ENCODE measurements at regions not wholly inside any gene's neighbourhood (a gene's known extent, or its start where the extent isn't known, plus 50 kb on each side); places are given as distances from the start of the nearest gene placed in this dataset.

GRCh38 chr4:166308647-166309046 is 435.6 kb downstream of the TLL1 start:
- no peak for FAIRE-seq
- H3K27me3 Mint-ChIP-seq (ENCODE audit: low read depth, unreplicated experiment) = no peaks in the 10 kb centered on the region

GRCh38 chr4:166309286-166309685 is 436.2 kb downstream of the TLL1 start:
- Histone ChIP-seq H4K20me1 (ENCODE audit: insufficient read depth, low read length) (no peaks in the 10 kb centered on the region), H3K79me2 (ENCODE audit: insufficient read depth, low read length) (no peaks in the 10 kb centered on the region), H2AFZ (ENCODE audit: low read depth, low read length) (no peak overlapping the region), H3K36me3 (ENCODE audit: insufficient read depth, low read length) (no peaks in the 10 kb centered on the region), H3K9ac (ENCODE audit: low read length) (no peak overlapping the region), H3K27me3 (ENCODE audit: insufficient read depth, low read length) (no peaks in the 10 kb centered on the region), H3K4me3 (ENCODE audit: insufficient read depth, low read depth, low read length) (no peak overlapping the region), H3K4me2 (ENCODE audit: low read length) (no peak overlapping the region), H3K4me1 (ENCODE audit: insufficient read depth, low read length) (no peaks in the 10 kb centered on the region), H3K9me3 (ENCODE audit: insufficient read depth, low read depth, low read length) (no peaks in the 10 kb centered on the region), H3K27ac (ENCODE audit: low read depth, low read length) (no peak overlapping the region)
- Mint-ChIP-seq H3K9me3 (ENCODE audit: unreplicated experiment) (no peaks in the 10 kb centered on the region), H3K36me3 (ENCODE audit: low read depth, unreplicated experiment) (no peaks in the 10 kb centered on the region), H3K4me3 (ENCODE audit: unreplicated experiment) (no peak overlapping the region), H3K4me1 (ENCODE audit: low read depth, unreplicated experiment) (peaks cover 16% of the 10 kb centered on the region), H3K27me3 (ENCODE audit: low read depth, unreplicated experiment) (no peaks in the 10 kb centered on the region), H3K27ac (ENCODE audit: unreplicated experiment) (no peak overlapping the region)
- FAIRE-seq (no peak), DNase-seq (ENCODE audit: low read depth) (peak; percentile 41)
- TF ChIP-seq EZH2 (IDR thresholded peaks at IDR 0.05; ENCODE audit: insufficient read depth, low read length) (no peak), CTCF (IDR thresholded peaks at IDR 0.05; ENCODE audit: insufficient read depth, low read depth, low read length) (no peak)

More at GRCh38 chr4:166308647-166309046, 435.6 kb downstream of the TLL1 start:
- no peak overlapping the region for H3K27ac ChIP-seq (ENCODE audit: low read depth, low read length)
- no peaks in the 10 kb centered on the region for H3K36me3 Mint-ChIP-seq (ENCODE audit: low read depth, unreplicated experiment)
- no peaks in the 10 kb centered on the region for H3K9me3 ChIP-seq (ENCODE audit: insufficient read depth, low read depth, low read length)
- H4K20me1 ChIP-seq (ENCODE audit: insufficient read depth, low read length) = no peaks in the 10 kb centered on the region
- no peak for DNase-seq (ENCODE audit: low read depth)
- H3K27ac Mint-ChIP-seq (ENCODE audit: unreplicated experiment) = no peak overlapping the region
- H2AFZ ChIP-seq (ENCODE audit: low read depth, low read length) = no peak overlapping the region
- H3K4me1 Mint-ChIP-seq (ENCODE audit: low read depth, unreplicated experiment) = peaks cover 16% of the 10 kb centered on the region
- no peak overlapping the region for H3K9ac ChIP-seq (ENCODE audit: low read length)
- no peaks in the 10 kb centered on the region for H3K27me3 ChIP-seq (ENCODE audit: insufficient read depth, low read length)
- H3K36me3 ChIP-seq (ENCODE audit: insufficient read depth, low read length) = no peaks in the 10 kb centered on the region
- H3K9me3 Mint-ChIP-seq (ENCODE audit: unreplicated experiment) = no peaks in the 10 kb centered on the region
- H3K79me2 ChIP-seq (ENCODE audit: insufficient read depth, low read length) = no peaks in the 10 kb centered on the region
- no peak overlapping the region for H3K4me3 ChIP-seq (ENCODE audit: insufficient read depth, low read depth, low read length)
- H3K4me1 ChIP-seq (ENCODE audit: insufficient read depth, low read length) = no peaks in the 10 kb centered on the region
- H3K4me2 ChIP-seq (ENCODE audit: low read length) = no peak overlapping the region
- no peak overlapping the region for H3K4me3 Mint-ChIP-seq (ENCODE audit: unreplicated experiment)
- TF ChIP-seq CTCF (IDR thresholded peaks at IDR 0.05; ENCODE audit: insufficient read depth, low read depth, low read length) (no peak), EZH2 (IDR thresholded peaks at IDR 0.05; ENCODE audit: insufficient read depth, low read length) (no peak)

- Mint-ChIP-seq H3K9me3 (ENCODE audit: unreplicated experiment) (no peaks in the 10 kb centered on the region), H3K4me3 (ENCODE audit: unreplicated experiment) (no peak overlapping the region), H3K36me3 (ENCODE audit: low read depth, unreplicated experiment) (no peaks in the 10 kb centered on the region), H3K27me3 (ENCODE audit: low read depth, unreplicated experiment) (no peaks in the 10 kb centered on the region), H3K4me1 (ENCODE audit: low read depth, unreplicated experiment) (peaks cover 16% of the 10 kb centered on the region), H3K27ac (ENCODE audit: unreplicated experiment) (no peak overlapping the region)
- Histone ChIP-seq H3K4me1 (ENCODE audit: insufficient read depth, low read length) (no peaks in the 10 kb centered on the region), H3K79me2 (ENCODE audit: insufficient read depth, low read length) (no peaks in the 10 kb centered on the region), H3K4me3 (ENCODE audit: insufficient read depth, low read depth, low read length) (no peak overlapping the region), H4K20me1 (ENCODE audit: insufficient read depth, low read length) (no peaks in the 10 kb centered on the region), H3K9ac (ENCODE audit: low read length) (no peak overlapping the region), H3K36me3 (ENCODE audit: insufficient read depth, low read length) (no peaks in the 10 kb centered on the region), H3K9me3 (ENCODE audit: insufficient read depth, low read depth, low read length) (no peaks in the 10 kb centered on the region), H3K27ac (ENCODE audit: low read depth, low read length) (no peak overlapping the region), H3K4me2 (ENCODE audit: low read length) (no peak overlapping the region), H2AFZ (ENCODE audit: low read depth, low read length) (no peak overlapping the region), H3K27me3 (ENCODE audit: insufficient read depth, low read length) (no peaks in the 10 kb centered on the region)
- DNase-seq (ENCODE audit: low read depth) (no peak), FAIRE-seq (no peak)
- TF ChIP-seq EZH2 (IDR thresholded peaks at IDR 0.05; ENCODE audit: insufficient read depth, low read length) (no peak), CTCF (IDR thresholded peaks at IDR 0.05; ENCODE audit: insufficient read depth, low read depth, low read length) (no peak)
These were observed 438.1 kb downstream of the TLL1 start for GRCh38 chr4:166311169-166311568.

Measured in astrocyte (in vitro differentiated cells and primary cell).